Subcutaneous abdominal adipose tissue (tissue), 5 donors: ENCODE measurements at regions not wholly inside any gene's neighbourhood (a gene's known extent, or its start where the extent isn't known, plus 50 kb on each side); places are given as distances from the start of the nearest gene placed in this dataset.
"Not testable (repeated sequence)": the region's sequence is repeated elsewhere in the genome, so short reads cannot be mapped to it uniquely, and the experiment has no call there.

ENCODE experiments used
- H3K27ac ChIP-seq: one replicate; pipeline ENCODE4 v1.7.0; 2013; ENCODE audit warnings: low read depth, mild to moderate bottlenecking, inconsistent platforms, low read length, moderate library complexity
- H3K27me3 ChIP-seq, 5 donors: one replicate each; pipeline ENCODE4 v1.7.0; 2013; ENCODE audit warnings: low read length in 5 of 5, inconsistent platforms in 1 of 5; ENCODE audit not compliant: control insufficient read depth in 5 of 5, insufficient read depth in 4 of 5
- H3K36me3 ChIP-seq, 5 donors: one replicate each; pipeline ENCODE4 v1.7.0; 2013; ENCODE audit warnings: low read length in 5 of 5; ENCODE audit not compliant: control insufficient read depth in 5 of 5, insufficient read depth in 5 of 5
- H3K4me1 ChIP-seq, 5 donors: one replicate each; pipeline ENCODE4 v1.7.0; 2013; ENCODE audit warnings: low read length in 5 of 5, mild to moderate bottlenecking in 3 of 5, moderate library complexity in 1 of 5; ENCODE audit not compliant: control insufficient read depth in 5 of 5, insufficient read depth in 5 of 5
- H3K4me3 ChIP-seq, 5 donors: one replicate each; pipeline ENCODE4 v1.7.0; 2013; ENCODE audit warnings: low read length in 5 of 5, low read depth in 1 of 5
- H3K9ac ChIP-seq, 5 donors: one replicate each; pipeline ENCODE4 v1.7.0; 2013; ENCODE audit warnings: low read length in 5 of 5, mild to moderate bottlenecking in 4 of 5, moderate library complexity in 3 of 5
- H3K9me3 ChIP-seq, 5 donors: one replicate each; pipeline ENCODE4 v1.7.0; 2013; ENCODE audit warnings: low read length in 5 of 5; ENCODE audit not compliant: control insufficient read depth in 5 of 5
- donor health status: healthy.
- donor health status: healthy.
- donor health status: healthy.
- donor health status: healthy.
- donor health status: healthy.

DNA sequence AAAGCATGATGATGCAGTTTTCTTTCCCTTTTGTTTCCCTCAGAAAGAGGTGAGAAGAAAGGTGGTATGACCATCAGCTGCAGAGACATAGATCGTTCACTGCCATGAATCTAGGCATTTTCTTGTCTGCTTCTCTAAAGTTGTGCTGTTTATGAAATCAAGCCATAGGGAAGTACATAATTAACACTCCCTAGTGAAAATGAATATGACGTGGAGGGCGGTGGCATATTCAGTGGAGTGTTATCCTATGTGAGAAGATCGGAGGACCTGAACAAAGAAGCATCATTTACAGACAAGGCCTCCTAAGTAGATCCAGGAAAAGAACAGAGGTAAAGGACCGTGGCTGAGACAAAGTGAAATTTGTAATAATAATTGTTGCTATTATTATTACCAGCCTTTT, 509.0 kb upstream of the SLC39A10 start:
- H3K9ac ChIP-seq = no peak overlapping the region
- no peak overlapping the region for H3K4me3 ChIP-seq
- peaks cover 0 to 5% (median 0%) of the 10 kb centered on the region in 5 donors for H3K9me3 ChIP-seq
- no peak overlapping the region for H3K27ac ChIP-seq
- no peaks in the 10 kb centered on the region for H3K36me3 ChIP-seq
- H3K4me1 ChIP-seq = no peaks in the 10 kb centered on the region
- no peaks in the 10 kb centered on the region for H3K27me3 ChIP-seq

DNA sequence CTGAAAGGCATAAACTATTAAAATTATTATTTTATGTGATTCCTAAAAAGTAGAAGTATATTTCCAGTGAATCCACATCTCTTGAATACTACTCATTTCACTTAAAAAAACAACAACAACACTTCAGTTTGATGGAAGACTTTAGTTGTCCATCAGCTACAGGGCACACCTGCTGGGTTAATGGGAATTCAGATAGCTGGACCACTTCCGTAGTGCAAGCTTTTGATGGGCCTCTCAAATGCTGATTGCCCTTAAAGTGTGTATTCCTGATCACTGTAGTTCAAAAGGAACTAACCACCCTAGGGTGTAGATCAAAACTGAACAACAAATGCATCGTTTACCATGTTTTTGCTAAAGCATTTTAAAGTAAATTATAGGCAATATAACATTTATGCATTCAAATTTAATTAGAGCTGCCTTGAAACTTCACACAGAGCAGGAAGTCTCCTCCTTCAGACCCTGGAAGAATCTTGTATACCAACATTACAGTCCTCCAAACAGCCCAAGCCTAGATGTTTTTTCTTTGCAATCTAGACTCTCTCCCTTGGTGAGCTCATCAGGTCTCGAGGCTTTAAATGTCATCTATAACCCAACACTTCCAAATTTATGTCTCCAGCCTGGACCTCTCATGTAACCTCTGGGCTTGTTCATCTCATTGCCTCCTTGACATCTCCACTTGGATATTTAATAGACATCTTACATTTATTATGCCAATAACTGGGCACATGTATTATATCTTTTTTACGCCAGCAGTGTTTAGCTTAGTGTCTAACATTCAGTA, 510.1 kb upstream of the SLC39A10 start:
- Histone ChIP-seq H3K4me1 (no peaks in the 10 kb centered on the region), H3K9ac (no peak overlapping the region), H3K4me3 (no peak overlapping the region), H3K27me3 (no peaks in the 10 kb centered on the region), H3K9me3 (peaks cover 0 to 5% (median 0%) of the 10 kb centered on the region in 5 donors), H3K27ac (no peak overlapping the region), H3K36me3 (no peaks in the 10 kb centered on the region)

DNA sequence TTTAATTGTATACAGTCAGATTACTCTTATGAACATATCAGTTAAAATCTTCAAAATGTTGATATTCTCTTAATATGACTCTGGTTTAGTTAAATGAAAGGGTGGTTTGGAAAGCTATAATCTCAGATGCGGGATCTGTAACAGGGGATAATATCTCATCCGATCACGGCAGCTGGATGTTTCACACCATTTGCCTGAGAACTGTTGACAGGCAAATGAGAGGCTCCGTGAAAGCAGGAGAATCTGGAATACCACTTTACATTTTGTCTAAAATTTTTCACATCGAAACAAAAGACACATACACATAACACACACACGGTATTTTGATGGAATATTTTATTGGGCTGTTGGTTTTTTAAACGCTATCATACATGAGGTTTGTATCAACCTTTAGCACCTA, 518.6 kb upstream of the SLC39A10 start:
- Histone ChIP-seq H3K4me3 (no peak overlapping the region), H3K4me1 (no peaks in the 10 kb centered on the region), H3K9me3 (peaks cover 0 to 3% (median 0%) of the 10 kb centered on the region in 5 donors), H3K27ac (no peak overlapping the region), H3K36me3 (no peaks in the 10 kb centered on the region), H3K27me3 (no peaks in the 10 kb centered on the region), H3K9ac (no peak overlapping the region)

GRCh38 chr2:195125889-195126288, 531.1 kb upstream of the SLC39A10 start:
- H3K27ac ChIP-seq, H3K9ac ChIP-seq, H3K36me3 ChIP-seq, H3K4me1 ChIP-seq, H3K27me3 ChIP-seq, H3K9me3 ChIP-seq, H3K4me3 ChIP-seq: not testable (repeated sequence)

GRCh38 chr2:195124391-195125079, 532.5 kb upstream of the SLC39A10 start:
- H3K36me3 ChIP-seq = no peaks in the 10 kb centered on the region
- no peaks in the 10 kb centered on the region for H3K9me3 ChIP-seq
- H3K4me1 ChIP-seq = no peaks in the 10 kb centered on the region
- H3K27ac ChIP-seq = no peak overlapping the region
- no peak overlapping the region for H3K9ac ChIP-seq
- no peaks in the 10 kb centered on the region for H3K27me3 ChIP-seq
- H3K4me3 ChIP-seq = no peak overlapping the region

DNA sequence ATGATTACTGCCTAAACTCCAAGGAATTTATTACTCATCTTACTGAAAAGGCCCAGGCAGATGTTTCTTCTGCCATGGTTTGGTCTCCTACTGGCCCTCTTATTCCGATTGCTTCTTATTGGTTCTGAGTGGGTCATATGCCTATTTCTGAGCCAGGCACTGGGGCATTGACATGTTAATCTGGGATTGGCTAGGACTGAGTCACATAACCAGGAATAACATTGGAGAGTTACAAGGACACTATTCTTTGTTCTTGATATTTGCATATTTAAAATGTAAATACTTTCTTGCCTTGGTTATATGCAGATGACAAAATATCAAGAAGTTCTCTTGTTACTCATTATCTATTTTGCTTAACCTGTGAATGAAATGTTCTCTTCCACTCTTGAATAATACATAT, 534.4 kb upstream of the SLC39A10 start:
- Histone ChIP-seq H3K9ac (no peak overlapping the region), H3K27ac (no peak overlapping the region), H3K4me3 (no peak overlapping the region), H3K9me3 (no peaks in the 10 kb centered on the region), H3K27me3 (no peaks in the 10 kb centered on the region), H3K36me3 (no peaks in the 10 kb centered on the region), H3K4me1 (no peaks in the 10 kb centered on the region)

- no peak overlapping the region for H3K9ac ChIP-seq
- no peaks in the 10 kb centered on the region for H3K27me3 ChIP-seq
- no peak overlapping the region for H3K27ac ChIP-seq
- no peaks in the 10 kb centered on the region for H3K4me1 ChIP-seq
- H3K4me3 ChIP-seq = no peak overlapping the region
- H3K9me3 ChIP-seq = no peaks in the 10 kb centered on the region
- no peaks in the 10 kb centered on the region for H3K36me3 ChIP-seq
Observed at GRCh38 chr2:195121341-195121740, 535.7 kb upstream of the SLC39A10 start.

DNA sequence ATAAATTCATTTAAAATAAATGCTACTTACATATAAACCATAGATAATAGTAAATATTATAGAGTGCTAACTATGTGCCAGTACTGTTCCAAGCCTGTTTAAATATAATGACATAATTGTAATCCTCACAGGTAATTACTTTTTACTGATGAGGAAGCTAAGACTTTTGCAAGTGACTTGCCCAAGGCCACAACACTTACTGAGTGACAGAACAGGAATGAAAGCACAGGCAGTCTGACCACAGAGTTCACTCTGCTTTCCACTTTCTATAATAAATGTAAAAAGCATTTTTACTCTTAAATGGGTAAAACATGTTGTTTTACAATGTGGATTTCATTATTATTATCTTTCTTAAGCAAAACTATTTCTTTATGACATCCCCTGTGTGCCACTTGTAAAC, 537.8 kb upstream of the SLC39A10 start:
- Histone ChIP-seq H3K9me3 (peaks cover 0 to 6% (median 0%) of the 10 kb centered on the region in 5 donors), H3K9ac (no peak overlapping the region), H3K4me3 (no peak overlapping the region), H3K27me3 (no peaks in the 10 kb centered on the region), H3K27ac (no peak overlapping the region), H3K4me1 (no peaks in the 10 kb centered on the region), H3K36me3 (no peaks in the 10 kb centered on the region)

DNA sequence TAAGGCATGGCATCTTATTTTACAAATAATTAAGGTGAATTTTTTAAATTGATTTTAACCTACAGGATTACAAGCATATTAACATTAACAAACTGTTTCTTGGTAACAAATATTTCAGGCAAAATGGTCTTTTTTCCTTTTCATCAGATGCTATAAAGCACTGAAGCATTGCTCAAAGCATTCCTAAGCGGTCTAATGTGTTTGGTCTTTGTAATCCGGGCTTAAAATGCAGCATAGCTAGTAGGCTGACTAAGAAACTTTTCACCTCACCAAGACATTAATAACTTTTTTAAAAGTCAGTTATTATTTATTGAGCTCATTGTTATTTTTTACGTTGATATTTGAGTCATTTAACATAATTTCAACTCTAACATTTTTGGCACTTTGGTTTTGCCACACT, 538.8 kb upstream of the SLC39A10 start:
- H3K4me3 ChIP-seq = no peak overlapping the region
- no peaks in the 10 kb centered on the region for H3K4me1 ChIP-seq
- no peak overlapping the region for H3K27ac ChIP-seq
- H3K9ac ChIP-seq = no peak overlapping the region
- H3K27me3 ChIP-seq = no peaks in the 10 kb centered on the region
- no peaks in the 10 kb centered on the region for H3K36me3 ChIP-seq
- peaks cover 0 to 6% (median 0%) of the 10 kb centered on the region in 5 donors for H3K9me3 ChIP-seq

DNA sequence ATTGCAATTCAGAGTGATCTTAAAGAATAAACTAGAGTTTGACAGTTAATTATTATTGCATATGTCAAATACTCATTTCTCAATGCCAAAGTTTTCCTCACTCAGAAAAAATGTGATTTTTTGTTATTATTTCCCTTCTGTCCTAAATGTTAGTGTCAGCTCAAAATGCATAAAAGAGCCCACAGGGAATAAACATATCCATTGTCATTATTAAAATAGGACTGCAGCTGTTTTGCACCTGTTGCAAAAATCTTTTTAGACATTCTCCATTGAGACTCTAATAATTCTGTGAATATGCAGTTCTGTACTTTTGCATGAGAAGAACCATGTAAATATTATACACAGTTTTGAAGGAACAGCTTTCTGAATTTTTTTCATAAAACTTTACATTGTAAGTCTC, 540.0 kb upstream of the SLC39A10 start:
- Histone ChIP-seq H3K36me3 (no peaks in the 10 kb centered on the region), H3K9ac (no peak overlapping the region), H3K9me3 (peaks cover 0 to 6% (median 5%) of the 10 kb centered on the region in 5 donors)

More for the DNA sequence above, 540.0 kb upstream of the SLC39A10 start:
- H3K4me3 ChIP-seq = no peak overlapping the region
- no peaks in the 10 kb centered on the region for H3K4me1 ChIP-seq
- no peaks in the 10 kb centered on the region for H3K27me3 ChIP-seq
- H3K27ac ChIP-seq = no peak overlapping the region
